ENCODE measurements at regions not wholly inside any gene's neighbourhood (a gene's known extent, or its start where the extent isn't known, plus 50 kb on each side); places are given as distances from the start of the nearest gene placed in this dataset.
"Not testable (repeated sequence)": the region's sequence is repeated elsewhere in the genome, so short reads cannot be mapped to it uniquely, and the experiment has no call there.

DNA sequence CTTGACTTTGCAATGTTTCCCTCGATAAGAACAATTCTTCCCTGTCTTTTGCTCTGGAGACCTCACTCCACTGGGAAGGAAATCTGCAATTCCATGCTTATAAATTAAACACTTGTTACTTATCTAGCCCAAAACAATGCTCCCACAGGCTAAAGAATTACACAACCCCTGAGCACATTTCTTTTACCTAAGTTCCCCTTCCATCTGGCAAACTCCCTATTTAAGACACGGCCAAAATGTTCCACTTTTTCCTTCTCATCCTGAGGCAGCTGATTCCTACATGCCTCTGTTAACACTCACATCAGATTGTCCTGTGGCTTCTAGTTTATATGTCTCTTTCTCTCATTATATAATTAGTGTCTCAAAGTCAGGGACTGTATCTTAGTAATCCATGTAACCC, 211.7 kb downstream of the COX18 start:
- no peak overlapping the region for H3K4me3 ChIP-seq (ENCODE audit: low read depth, low read length)
- TF ChIP-seq, protein P1, sequence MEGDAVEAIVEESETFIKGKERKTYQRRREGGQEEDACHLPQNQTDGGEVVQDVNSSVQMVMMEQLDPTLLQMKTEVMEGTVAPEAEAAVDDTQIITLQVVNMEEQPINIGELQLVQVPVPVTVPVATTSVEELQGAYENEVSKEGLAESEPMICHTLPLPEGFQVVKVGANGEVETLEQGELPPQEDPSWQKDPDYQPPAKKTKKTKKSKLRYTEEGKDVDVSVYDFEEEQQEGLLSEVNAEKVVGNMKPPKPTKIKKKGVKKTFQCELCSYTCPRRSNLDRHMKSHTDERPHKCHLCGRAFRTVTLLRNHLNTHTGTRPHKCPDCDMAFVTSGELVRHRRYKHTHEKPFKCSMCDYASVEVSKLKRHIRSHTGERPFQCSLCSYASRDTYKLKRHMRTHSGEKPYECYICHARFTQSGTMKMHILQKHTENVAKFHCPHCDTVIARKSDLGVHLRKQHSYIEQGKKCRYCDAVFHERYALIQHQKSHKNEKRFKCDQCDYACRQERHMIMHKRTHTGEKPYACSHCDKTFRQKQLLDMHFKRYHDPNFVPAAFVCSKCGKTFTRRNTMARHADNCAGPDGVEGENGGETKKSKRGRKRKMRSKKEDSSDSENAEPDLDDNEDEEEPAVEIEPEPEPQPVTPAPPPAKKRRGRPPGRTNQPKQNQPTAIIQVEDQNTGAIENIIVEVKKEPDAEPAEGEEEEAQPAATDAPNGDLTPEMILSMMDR (IDR thresholded peaks at IDR 0.05; ENCODE audit: low read depth, low read length, missing control alignments) = no peak
- DNase-seq (ENCODE audit: low read depth) = no peak
- in situ Hi-C loops (cut with HindIII; ENCODE audit: low sequenced_read_pairs) = no loop called here

DNA sequence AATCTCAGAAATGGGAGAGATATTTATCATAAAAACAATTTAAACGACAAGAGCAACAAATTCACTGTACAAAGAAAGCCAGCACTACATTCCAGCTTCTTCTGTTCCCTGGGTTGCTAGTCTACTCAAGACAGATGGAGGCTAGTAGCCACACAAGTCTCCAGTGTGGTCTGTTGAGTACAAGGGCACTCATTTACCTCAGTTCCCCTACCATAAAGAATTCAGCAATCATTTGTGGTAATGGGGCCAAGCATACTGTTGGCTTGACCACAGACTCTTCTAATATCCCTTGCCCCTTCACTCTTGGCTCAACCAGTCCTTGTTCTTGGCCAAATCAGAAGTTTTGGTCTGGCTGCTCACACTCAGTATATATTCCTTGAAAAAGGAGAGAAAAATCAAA, 212.3 kb downstream of the COX18 start:
- DNase-seq (ENCODE audit: low read depth) = no peak
- H3K4me3 ChIP-seq (ENCODE audit: low read depth, low read length) = no peak overlapping the region
- TF ChIP-seq, protein P1 (IDR thresholded peaks at IDR 0.05; ENCODE audit: low read depth, low read length, missing control alignments) = no peak
- in situ Hi-C loops (cut with HindIII; ENCODE audit: low sequenced_read_pairs) = no loop called here

DNA sequence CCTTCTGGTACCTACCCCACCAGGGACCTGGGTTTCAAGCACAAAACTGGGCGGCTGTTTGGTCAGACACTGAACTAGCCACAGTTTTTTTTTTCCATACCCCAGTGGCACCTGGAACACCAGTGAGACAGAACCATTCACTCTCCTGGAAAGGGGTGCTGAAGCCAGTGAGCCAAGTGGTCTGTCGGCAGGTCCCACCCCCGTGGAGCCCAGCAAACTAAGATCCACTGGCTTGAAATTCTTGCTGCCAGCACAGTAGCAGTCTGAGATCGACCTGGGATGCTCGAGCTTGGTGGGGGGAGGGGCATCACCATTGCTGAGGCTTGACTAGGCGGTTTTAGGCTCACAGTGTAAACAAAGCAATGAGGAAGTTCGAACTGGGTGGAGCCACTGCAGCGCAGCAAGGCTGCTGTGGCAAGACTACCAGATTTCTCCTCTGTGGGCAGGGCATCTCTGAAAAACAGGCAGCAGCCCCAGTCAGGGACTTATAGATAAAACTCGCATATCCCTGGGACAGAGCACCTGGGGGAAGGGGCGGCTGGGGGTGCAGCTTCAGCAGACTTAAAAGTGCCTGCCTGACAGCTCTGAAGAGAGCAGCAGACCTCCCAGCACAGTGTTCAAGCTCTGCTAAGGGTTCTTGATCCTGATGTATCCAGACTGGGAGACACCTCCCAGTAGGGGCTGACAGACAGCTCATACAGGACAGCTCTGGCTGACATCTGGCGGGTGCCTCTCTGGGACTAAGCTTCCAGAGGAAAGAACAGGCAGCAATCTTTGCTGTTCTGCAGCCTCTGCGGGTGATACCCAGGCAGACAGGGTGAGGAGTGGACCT, 223.0 kb downstream of the COX18 start:
- in situ Hi-C loops (cut with HindIII; ENCODE audit: low sequenced_read_pairs) = no loop called here
- no peak overlapping the region for H3K4me3 ChIP-seq (ENCODE audit: low read depth, low read length)
- TF ChIP-seq, protein P1 (IDR thresholded peaks at IDR 0.05; ENCODE audit: low read depth, low read length, missing control alignments) = no peak
- no peak for DNase-seq (ENCODE audit: low read depth)

DNA sequence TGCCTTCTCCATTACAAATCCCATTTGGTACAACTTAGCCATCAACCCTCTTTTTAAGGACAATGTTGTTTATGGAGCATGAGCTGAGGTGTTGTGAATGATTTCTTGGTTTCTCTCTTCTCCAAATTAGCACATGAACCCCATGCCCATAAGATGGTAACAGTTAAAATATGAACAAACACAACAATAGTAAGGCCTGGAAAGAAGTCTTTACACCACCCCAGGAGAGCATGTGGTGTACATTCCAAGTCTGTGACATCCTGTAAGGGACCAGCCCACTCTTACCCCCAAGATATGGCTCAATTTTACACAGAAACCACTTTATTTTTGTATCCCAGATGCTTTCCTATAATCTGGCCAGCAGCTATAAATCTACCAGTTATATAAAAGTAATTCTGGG, 226.1 kb downstream of the COX18 start:
- no peak for DNase-seq (ENCODE audit: low read depth)

DNA sequence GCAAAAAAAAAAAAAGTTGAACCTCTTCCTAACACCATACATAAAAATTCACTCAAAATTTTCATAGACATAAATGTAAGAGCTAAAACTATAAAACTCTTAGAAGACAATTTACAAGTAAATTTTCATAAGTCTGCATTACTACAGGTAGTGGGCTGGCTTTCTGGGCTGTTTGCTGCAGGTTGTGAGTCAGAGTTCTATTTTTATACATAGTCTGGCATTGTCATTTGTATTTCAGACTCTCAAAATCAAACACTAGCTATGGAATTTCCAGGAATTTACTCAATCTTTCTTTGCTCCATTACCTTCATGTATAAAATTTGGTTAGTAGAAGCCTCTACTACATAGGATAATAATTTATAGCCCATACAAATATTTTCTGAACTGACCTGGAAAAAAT, 227.2 kb downstream of the COX18 start:
- no peak for DNase-seq (ENCODE audit: low read depth)
- in situ Hi-C loops (cut with HindIII; ENCODE audit: low sequenced_read_pairs) = no loop called here
- TF ChIP-seq, protein P1 (IDR thresholded peaks at IDR 0.05; ENCODE audit: low read depth, low read length, missing control alignments) = no peak
- H3K4me3 ChIP-seq (ENCODE audit: low read depth, low read length) = no peak overlapping the region

More for the DNA sequence above, 226.1 kb downstream of the COX18 start:
- H3K4me3 ChIP-seq (ENCODE audit: low read depth, low read length) = no peak overlapping the region
- in situ Hi-C loops (cut with HindIII; ENCODE audit: low sequenced_read_pairs) = no loop called here
- TF ChIP-seq, protein P1 (IDR thresholded peaks at IDR 0.05; ENCODE audit: low read depth, low read length, missing control alignments) = no peak

DNA sequence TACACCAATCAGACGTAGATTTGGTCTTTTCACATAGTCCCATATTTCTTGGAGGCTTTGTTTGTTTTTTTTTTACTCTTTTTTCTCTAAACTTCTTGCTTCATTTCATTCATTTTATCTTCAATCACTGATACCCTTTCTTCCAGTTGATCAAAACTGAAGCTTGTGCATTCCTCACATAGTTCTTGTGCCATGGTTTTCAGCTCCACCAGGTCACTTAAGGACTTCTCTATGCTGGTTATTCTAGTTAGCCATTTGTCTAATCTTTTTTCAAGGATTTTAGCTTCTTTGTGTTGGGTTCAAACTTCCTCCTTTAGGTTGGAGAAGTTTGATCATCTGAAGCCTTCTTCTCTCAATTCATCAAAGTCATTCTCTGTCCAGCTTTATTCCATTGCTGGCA, 229.3 kb downstream of the COX18 start:
- DNase-seq (ENCODE audit: low read depth); H3K4me3 ChIP-seq (ENCODE audit: low read depth, low read length); in situ Hi-C loops (cut with HindIII; ENCODE audit: low sequenced_read_pairs): not testable (repeated sequence)

DNA sequence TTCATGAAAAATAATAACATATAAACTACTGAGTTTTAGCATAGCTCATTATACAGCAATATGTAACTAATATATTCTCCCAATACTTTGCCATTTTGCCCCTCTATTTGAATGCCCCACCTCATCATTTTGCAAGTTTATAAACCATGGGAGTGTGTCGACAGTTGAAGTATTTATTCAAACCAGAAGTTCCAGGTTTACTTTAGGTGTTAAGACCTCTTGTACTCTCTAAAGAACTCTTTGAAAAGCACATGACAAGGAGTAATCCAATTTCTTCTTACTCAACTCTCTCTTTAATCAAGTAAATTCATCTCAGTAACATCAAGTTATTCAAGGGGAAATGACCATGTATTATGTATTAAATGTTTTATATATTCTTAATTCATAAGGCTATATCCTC, 240.7 kb downstream of the COX18 start:
- no peak for DNase-seq (ENCODE audit: low read depth)

More for the DNA sequence above, 240.7 kb downstream of the COX18 start:
- in situ Hi-C loops (cut with HindIII; ENCODE audit: low sequenced_read_pairs) = no loop called here
- no peak overlapping the region for H3K4me3 ChIP-seq (ENCODE audit: low read depth, low read length)
- TF ChIP-seq, protein P1 (IDR thresholded peaks at IDR 0.05; ENCODE audit: low read depth, low read length, missing control alignments) = no peak

Measured in astrocyte of the cerebellum (primary cell).